Astrocyte (in vitro differentiated cells and primary cell): ENCODE measurements at regions not wholly inside any gene's neighbourhood (a gene's known extent, or its start where the extent isn't known, plus 50 kb on each side); places are given as distances from the start of the nearest gene placed in this dataset.
A peak's percentile ranks its signal among the peaks of the same experiment; 100 is the strongest.

Source experiments
- DNase-seq: peaks from one replicate; pipeline ENCODE4 v3.0.0-alpha.2; 2010; ENCODE audit warnings: low read depth
- FAIRE-seq: peaks from 2 replicates; lab custom pipeline; 2011; peaks lifted over from hg19 to GRCh38; lab: Jason Lieb, UNC
- H2AFZ ChIP-seq: 2 replicates; pipeline ENCODE4 v1.6.0; 2012; ENCODE audit warnings: low read depth, low read length, inconsistent platforms
- H3K27ac ChIP-seq: 2 replicates; pipeline ENCODE4 v1.5.1; 2011; ENCODE audit warnings: low read depth, low read length, inconsistent platforms
- H3K27me3 ChIP-seq: 2 replicates; pipeline ENCODE4 v1.6.0; 2011; ENCODE audit warnings: low read length, inconsistent platforms; ENCODE audit not compliant: insufficient read depth
- H3K36me3 ChIP-seq: 2 replicates; pipeline ENCODE4 v1.5.1; 2011; ENCODE audit warnings: low read length, inconsistent platforms; ENCODE audit not compliant: insufficient read depth
- H3K4me1 ChIP-seq: 2 replicates; pipeline ENCODE4 v1.5.1; 2011; ENCODE audit warnings: low read length, inconsistent platforms; ENCODE audit not compliant: insufficient read depth
- H3K4me2 ChIP-seq: 2 replicates; pipeline ENCODE4 v1.6.0; 2012; ENCODE audit warnings: low read length, inconsistent platforms
- H3K4me3 ChIP-seq: 2 replicates; pipeline ENCODE4 v1.5.1; 2011; ENCODE audit warnings: low read depth, mild to moderate bottlenecking, low read length, inconsistent platforms; ENCODE audit not compliant: insufficient read depth
- H3K79me2 ChIP-seq: 2 replicates; pipeline ENCODE4 v1.6.0; 2012; ENCODE audit warnings: mild to moderate bottlenecking, low read length, inconsistent platforms; ENCODE audit not compliant: insufficient read depth
- H3K9ac ChIP-seq: 2 replicates; pipeline ENCODE4 v1.6.0; 2012; ENCODE audit warnings: mild to moderate bottlenecking, low read length, inconsistent platforms
- H3K9me3 ChIP-seq: 2 replicates; pipeline ENCODE4 v1.5.1; 2012; ENCODE audit warnings: low read depth, mild to moderate bottlenecking, low read length, inconsistent platforms; ENCODE audit not compliant: insufficient read depth
- H4K20me1 ChIP-seq: 2 replicates; pipeline ENCODE4 v1.6.0; 2012; ENCODE audit warnings: low read length, inconsistent platforms; ENCODE audit not compliant: insufficient read depth
- H3K27ac Mint-ChIP-seq: one replicate; pipeline ENCODE4 v1.8.0; 2021; ENCODE audit warnings: mild to moderate bottlenecking, mixed read lengths; ENCODE audit not compliant: unreplicated experiment
- H3K27me3 Mint-ChIP-seq: one replicate; pipeline ENCODE4 v1.8.0; 2021; ENCODE audit warnings: low read depth, mixed read lengths; ENCODE audit not compliant: unreplicated experiment
- H3K36me3 Mint-ChIP-seq: one replicate; pipeline ENCODE4 v1.8.0; 2021; ENCODE audit warnings: low read depth, mixed read lengths; ENCODE audit not compliant: unreplicated experiment
- H3K4me1 Mint-ChIP-seq: one replicate; pipeline ENCODE4 v1.8.0; 2021; ENCODE audit warnings: low read depth, mixed read lengths; ENCODE audit not compliant: unreplicated experiment
- H3K4me3 Mint-ChIP-seq: one replicate; pipeline ENCODE4 v1.8.0; 2021; ENCODE audit warnings: mild to moderate bottlenecking, moderate library complexity, mixed read lengths; ENCODE audit not compliant: unreplicated experiment
- H3K9me3 Mint-ChIP-seq: one replicate; pipeline ENCODE4 v1.8.0; 2021; ENCODE audit warnings: mild to moderate bottlenecking, mixed read lengths; ENCODE audit not compliant: unreplicated experiment
- EZH2 ChIP-seq: IDR thresholded peaks from 2 replicates; pipeline ENCODE4 v1.6.1; 2012; ENCODE audit warnings: mild to moderate bottlenecking, low read length, inconsistent platforms; ENCODE audit not compliant: insufficient read depth
- TF ChIP-seq, protein P1 (sequence below): IDR thresholded peaks from 2 replicates; pipeline ENCODE4 v1.5.1; 2011; ENCODE audit warnings: low read depth, mild to moderate bottlenecking, inconsistent platforms, low read length, moderate library complexity; ENCODE audit not compliant: insufficient read depth

GRCh38 chr13:86429756-86430155 lies 630.5 kb upstream of the SLITRK6 start:
- no peaks in the 10 kb centered on the region for H3K79me2 ChIP-seq
- H3K4me2 ChIP-seq: no peak overlapping the region
- H3K9me3 ChIP-seq: peaks cover 5% of the 10 kb centered on the region
- no peaks in the 10 kb centered on the region for H3K36me3 ChIP-seq
- Mint-ChIP-seq H3K36me3 (no peaks in the 10 kb centered on the region), H3K27me3 (no peaks in the 10 kb centered on the region), H3K4me1 (no peaks in the 10 kb centered on the region), H3K27ac (no peak overlapping the region), H3K9me3 (peaks cover 9% of the 10 kb centered on the region), H3K4me3 (no peak overlapping the region)
- no peaks in the 10 kb centered on the region for H4K20me1 ChIP-seq
- H3K27me3 ChIP-seq: no peaks in the 10 kb centered on the region
- H3K4me3 ChIP-seq: no peak overlapping the region
- no peak for DNase-seq
- H2AFZ ChIP-seq: no peak overlapping the region
- TF ChIP-seq, protein P1, sequence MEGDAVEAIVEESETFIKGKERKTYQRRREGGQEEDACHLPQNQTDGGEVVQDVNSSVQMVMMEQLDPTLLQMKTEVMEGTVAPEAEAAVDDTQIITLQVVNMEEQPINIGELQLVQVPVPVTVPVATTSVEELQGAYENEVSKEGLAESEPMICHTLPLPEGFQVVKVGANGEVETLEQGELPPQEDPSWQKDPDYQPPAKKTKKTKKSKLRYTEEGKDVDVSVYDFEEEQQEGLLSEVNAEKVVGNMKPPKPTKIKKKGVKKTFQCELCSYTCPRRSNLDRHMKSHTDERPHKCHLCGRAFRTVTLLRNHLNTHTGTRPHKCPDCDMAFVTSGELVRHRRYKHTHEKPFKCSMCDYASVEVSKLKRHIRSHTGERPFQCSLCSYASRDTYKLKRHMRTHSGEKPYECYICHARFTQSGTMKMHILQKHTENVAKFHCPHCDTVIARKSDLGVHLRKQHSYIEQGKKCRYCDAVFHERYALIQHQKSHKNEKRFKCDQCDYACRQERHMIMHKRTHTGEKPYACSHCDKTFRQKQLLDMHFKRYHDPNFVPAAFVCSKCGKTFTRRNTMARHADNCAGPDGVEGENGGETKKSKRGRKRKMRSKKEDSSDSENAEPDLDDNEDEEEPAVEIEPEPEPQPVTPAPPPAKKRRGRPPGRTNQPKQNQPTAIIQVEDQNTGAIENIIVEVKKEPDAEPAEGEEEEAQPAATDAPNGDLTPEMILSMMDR: no peak
- TF ChIP-seq EZH2: no peak
- FAIRE-seq: no peak
- H3K4me1 ChIP-seq: no peaks in the 10 kb centered on the region
- H3K27ac ChIP-seq: no peak overlapping the region
- H3K9ac ChIP-seq: no peak overlapping the region

- TF ChIP-seq EZH2: no peak
- TF ChIP-seq, protein P1: no peak
- no peak overlapping the region for H3K9ac ChIP-seq
- no peaks in the 10 kb centered on the region for H3K79me2 ChIP-seq
- no peak overlapping the region for H3K4me3 Mint-ChIP-seq
- H3K4me2 ChIP-seq: peak overlapping the region; percentile 10
- H3K9me3 ChIP-seq: peaks cover 5% of the 10 kb centered on the region
- DNase-seq (no peak), FAIRE-seq (no peak)
- H3K36me3 Mint-ChIP-seq: no peaks in the 10 kb centered on the region
- no peak overlapping the region for H3K4me3 ChIP-seq
- peak overlapping the region; percentile 37 for H2AFZ ChIP-seq
- no peaks in the 10 kb centered on the region for H3K27me3 Mint-ChIP-seq
- H3K36me3 ChIP-seq: no peaks in the 10 kb centered on the region
- H3K27ac Mint-ChIP-seq: no peak overlapping the region
- H4K20me1 ChIP-seq: no peaks in the 10 kb centered on the region
- peaks cover 4% of the 10 kb centered on the region for H3K4me1 Mint-ChIP-seq
- H3K9me3 Mint-ChIP-seq: peaks cover 10% of the 10 kb centered on the region
- H3K27me3 ChIP-seq: no peaks in the 10 kb centered on the region
- H3K4me1 ChIP-seq: no peaks in the 10 kb centered on the region
- H3K27ac ChIP-seq: no peak overlapping the region
Measured at GRCh38 chr13:86438034-86438433, 638.8 kb upstream of the SLITRK6 start.

- H3K27me3 Mint-ChIP-seq: no peaks in the 10 kb centered on the region
- Histone ChIP-seq H3K4me2 (no peak overlapping the region), H3K9me3 (no peaks in the 10 kb centered on the region), H3K27ac (peak overlapping the region; percentile 80), H3K36me3 (no peaks in the 10 kb centered on the region), H3K9ac (peak overlapping the region; percentile 12), H3K4me3 (no peak overlapping the region), H4K20me1 (no peaks in the 10 kb centered on the region), H3K27me3 (no peaks in the 10 kb centered on the region), H3K4me1 (peaks cover 11% of the 10 kb centered on the region), H2AFZ (no peak overlapping the region), H3K79me2 (no peaks in the 10 kb centered on the region)
- DNase-seq (peak; percentile 18), FAIRE-seq (no peak)
- TF ChIP-seq, protein P1: no peak
- TF ChIP-seq EZH2: no peak
- H3K9me3 Mint-ChIP-seq: no peaks in the 10 kb centered on the region
- no peaks in the 10 kb centered on the region for H3K36me3 Mint-ChIP-seq
- H3K27ac Mint-ChIP-seq: no peak overlapping the region
- peaks cover 8% of the 10 kb centered on the region for H3K4me1 Mint-ChIP-seq
- H3K4me3 Mint-ChIP-seq: no peak overlapping the region
Measured at GRCh38 chr13:86445206-86445605, 646.0 kb upstream of the SLITRK6 start.
